Caco-2 (cell line): ENCODE measurements at regions not wholly inside any gene's neighbourhood (a gene's known extent, or its start where the extent isn't known, plus 50 kb on each side); places are given as distances from the start of the nearest gene placed in this dataset.
"Not testable (repeated sequence)": the region's sequence is repeated elsewhere in the genome, so short reads cannot be mapped to it uniquely, and the experiment has no call there.

Source experiments
- BruUV-seq: library from RNA; stranded (reverse); fragments of 400-500 nt; replicated peaks from 2 replicates; lab custom pipeline; 2021; lab: Mats Ljungman, UMichigan
- CTCF ChIA-PET: fragments of 300-600 bp; sonication (Branson Sonifier 250); formaldehyde crosslinking; loops from one replicate; lab custom pipeline; 2022; ENCODE audit warnings: antibody characterized with exemption; lab: Charles Lee
- POLR2A ChIA-PET: fragments of 300-600 bp; sonication (Branson Sonifier 250); formaldehyde crosslinking; loops from one replicate; lab custom pipeline; 2022; ENCODE audit warnings: antibody characterized with exemption; lab: Charles Lee
- DNase-seq, 2 experiments: peaks; one replicate each; pipeline versions ENCODE4 v3.0.0 to v3.0.0-alpha.2; 2020 to 2022
- H3K27me3 ChIP-seq: replicated peaks from 2 replicates; pipeline ENCODE4 v1.6.0; 2011; ENCODE audit warnings: low read length; ENCODE audit not compliant: control insufficient read depth, insufficient read depth
- H3K36me3 ChIP-seq: 2 replicates; pipeline ENCODE4 v1.5.1; 2011; ENCODE audit warnings: low read length; ENCODE audit not compliant: control insufficient read depth, insufficient read depth
- H3K4me1 ChIP-seq: fragments of 250-450 bp; sonication (Bioruptor Pico); 2 replicates; pipeline ENCODE4 v1.5.1; 2020; ENCODE audit warnings: mild to moderate bottlenecking
- H3K4me3 ChIP-seq: 2 replicates; pipeline ENCODE4 v1.5.1; 2011; ENCODE audit warnings: low read depth, mild to moderate bottlenecking, control low read depth, low read length
- H3K9me3 ChIP-seq: fragments of 250-450 bp; sonication (Bioruptor Pico); 2 replicates; pipeline ENCODE4 v1.5.1; 2020; ENCODE audit warnings: mild to moderate bottlenecking, moderate library complexity
- H3K27ac Mint-ChIP-seq: one replicate; pipeline ENCODE4 v1.8.0; 2022; ENCODE audit warnings: mixed read lengths; ENCODE audit not compliant: unreplicated experiment
- H3K27me3 Mint-ChIP-seq: one replicate; pipeline ENCODE4 v1.8.0; 2022; ENCODE audit warnings: mixed read lengths; ENCODE audit not compliant: insufficient read depth, unreplicated experiment
- H3K36me3 Mint-ChIP-seq: one replicate; pipeline ENCODE4 v1.8.0; 2022; ENCODE audit warnings: mild to moderate bottlenecking, mixed read lengths; ENCODE audit not compliant: insufficient read depth, unreplicated experiment
- H3K4me1 Mint-ChIP-seq: one replicate; pipeline ENCODE4 v1.8.0; 2022; ENCODE audit warnings: low read depth, mixed read lengths; ENCODE audit not compliant: unreplicated experiment
- H3K4me3 Mint-ChIP-seq: one replicate; pipeline ENCODE4 v1.8.0; 2022; ENCODE audit warnings: mild to moderate bottlenecking, moderate library complexity, mixed read lengths; ENCODE audit not compliant: unreplicated experiment
- H3K9me3 Mint-ChIP-seq: one replicate; pipeline ENCODE4 v1.8.0; 2022; ENCODE audit warnings: mixed read lengths; ENCODE audit not compliant: unreplicated experiment
- CTCF ChIP-seq, 2 experiments: fragments of 200-600 bp in 1 of 2; IDR thresholded peaks; 1 replicate in 1 of 2; 2 replicates in 1 of 2; pipeline versions ENCODE4 v1.5.1 to v1.8.0; 2011 to 2022; ENCODE audit warnings: antibody characterized with exemption in 1 of 2, control low read depth in 1 of 2, inconsistent platforms in 1 of 2, low read depth in 1 of 2, low read length in 1 of 2, mild to moderate bottlenecking in 1 of 2, moderate library complexity in 1 of 2; ENCODE audit not compliant: insufficient read depth in 1 of 2, severe bottlenecking in 1 of 2, unreplicated experiment in 1 of 2
- intact Hi-C: fragments of 100-400 bp; cut with micrococcal nuclease; formaldehyde crosslinking; loops from one replicate; pipeline ENCODE4 v1.10.0; 2022; ENCODE audit not compliant: unreplicated experiment

GRCh38 chr22:47303161-47303890 is 540.9 kb downstream of the TBC1D22A start:
- no TSS peak for BruUV-seq
- ChIA-PET POLR2A (no interaction called here), CTCF (no interaction called here)
- Histone ChIP-seq H3K9me3 (no peaks in the 10 kb centered on the region), H3K4me3 (no peak overlapping the region), H3K27me3 (no peaks in the 10 kb centered on the region), H3K36me3 (no peaks in the 10 kb centered on the region), H3K4me1 (no peaks in the 10 kb centered on the region)
- no peak for TF ChIP-seq CTCF (IDR thresholded peaks at IDR 0.05; ENCODE audit: insufficient read depth in 1 of 2, low read depth in 1 of 2, low read length in 1 of 2, severe bottlenecking in 1 of 2, unreplicated experiment in 1 of 2)
- Mint-ChIP-seq H3K4me3 (no peak overlapping the region), H3K9me3 (no peaks in the 10 kb centered on the region), H3K4me1 (no peaks in the 10 kb centered on the region), H3K36me3 (no peaks in the 10 kb centered on the region), H3K27ac (no peak overlapping the region), H3K27me3 (peaks cover 5% of the 10 kb centered on the region)
- no peak for DNase-seq
- intact Hi-C loops = no loop called here

- H3K4me3 Mint-ChIP-seq, DNase-seq, H3K36me3 Mint-ChIP-seq, H3K9me3 ChIP-seq, H3K27ac Mint-ChIP-seq, BruUV-seq, CTCF ChIA-PET, H3K36me3 ChIP-seq, H3K27me3 ChIP-seq, POLR2A ChIA-PET, H3K9me3 Mint-ChIP-seq, H3K27me3 Mint-ChIP-seq, H3K4me3 ChIP-seq, H3K4me1 ChIP-seq, intact Hi-C loops, H3K4me1 Mint-ChIP-seq: not testable (repeated sequence)
These were observed 540.1 kb downstream of the TBC1D22A start for GRCh38 chr22:47302587-47302986.

- Mint-ChIP-seq H3K36me3 (no peaks in the 10 kb centered on the region), H3K27me3 (peaks cover 5% of the 10 kb centered on the region), H3K4me3 (no peak overlapping the region), H3K9me3 (no peaks in the 10 kb centered on the region), H3K27ac (no peak overlapping the region), H3K4me1 (no peaks in the 10 kb centered on the region)
- H3K4me1 ChIP-seq = no peaks in the 10 kb centered on the region
- no peak for DNase-seq
- no peaks in the 10 kb centered on the region for H3K36me3 ChIP-seq
- BruUV-seq = no TSS peak
- H3K4me3 ChIP-seq = no peak overlapping the region
- ChIA-PET CTCF (no interaction called here), POLR2A (no interaction called here)
- no peaks in the 10 kb centered on the region for H3K27me3 ChIP-seq
- no peaks in the 10 kb centered on the region for H3K9me3 ChIP-seq
- intact Hi-C loops = no loop called here
- TF ChIP-seq CTCF (IDR thresholded peaks at IDR 0.05; ENCODE audit: insufficient read depth in 1 of 2, low read depth in 1 of 2, low read length in 1 of 2, severe bottlenecking in 1 of 2, unreplicated experiment in 1 of 2) = no peak
These were observed 539.5 kb downstream of the TBC1D22A start for GRCh38 chr22:47301820-47302475.
